Fibroblast of lung (primary cell): ENCODE measurements at regions not wholly inside any gene's neighbourhood (a gene's known extent, or its start where the extent isn't known, plus 50 kb on each side); places are given as distances from the start of the nearest gene placed in this dataset.

Experiments used
- DNase-seq, 2 donors: peaks; one replicate each; pipeline versions ENCODE4 v3.0.0 to v3.0.0-alpha.2; 2010; ENCODE audit warnings: low read depth in 2 of 2
- H2AFZ ChIP-seq: 2 replicates; pipeline ENCODE4 v1.5.1; 2012; ENCODE audit warnings: low read length, control low read depth, inconsistent platforms
- H3K27ac ChIP-seq: 2 replicates; pipeline ENCODE4 v1.5.1; 2011; ENCODE audit warnings: low read length, control low read depth; ENCODE audit not compliant: insufficient read depth
- H3K27me3 ChIP-seq: 2 replicates; pipeline ENCODE4 v1.5.1; 2011; ENCODE audit warnings: mild to moderate bottlenecking, low read length; ENCODE audit not compliant: control insufficient read depth, insufficient read depth
- H3K36me3 ChIP-seq: 2 replicates; pipeline ENCODE4 v1.5.1; 2011; ENCODE audit warnings: low read length; ENCODE audit not compliant: control insufficient read depth, insufficient read depth
- H3K4me1 ChIP-seq: 2 replicates; pipeline ENCODE4 v1.5.1; 2011; ENCODE audit warnings: low read length; ENCODE audit not compliant: control insufficient read depth, insufficient read depth; ENCODE audit errors: extremely low read depth
- H3K4me2 ChIP-seq: 2 replicates; pipeline ENCODE4 v1.5.1; 2011; ENCODE audit warnings: low read length, control low read depth; ENCODE audit not compliant: insufficient read depth; ENCODE audit errors: extremely low read depth
- H3K4me3 ChIP-seq, 4 experiments: fragments of 200-600 bp in 1 of 4; sonication (generic) in 1 of 4; replicated peaks in 1 of 4; 2 replicates each; pipeline ENCODE4 v1.5.1; 2011 to 2016; ENCODE audit warnings: low read length in 4 of 4, low read depth in 3 of 4, mild to moderate bottlenecking in 3 of 4, control low read depth in 2 of 4, inconsistent platforms in 1 of 4, mixed read lengths in 1 of 4; ENCODE audit not compliant: insufficient read depth in 1 of 4; ENCODE audit errors: control extremely low read depth in 1 of 4
- H3K79me2 ChIP-seq: 2 replicates; pipeline ENCODE4 v1.5.1; 2012; ENCODE audit warnings: mild to moderate bottlenecking, low read length, inconsistent platforms; ENCODE audit not compliant: control insufficient read depth, insufficient read depth
- H3K9ac ChIP-seq: 2 replicates; pipeline ENCODE4 v1.5.1; 2011; ENCODE audit warnings: mild to moderate bottlenecking, low read length, control low read depth; ENCODE audit not compliant: insufficient read depth
- H3K9me3 ChIP-seq: 2 replicates; pipeline ENCODE4 v1.5.1; 2012; ENCODE audit warnings: low read depth, low read length; ENCODE audit not compliant: control insufficient read depth, insufficient read depth
- H4K20me1 ChIP-seq: 2 replicates; pipeline ENCODE4 v1.5.1; 2011; ENCODE audit warnings: low read length; ENCODE audit not compliant: control insufficient read depth, insufficient read depth; ENCODE audit errors: extremely low read depth
- CTCF ChIP-seq, 2 donors: IDR thresholded peaks in 1 of 2; conservative IDR thresholded peaks in 1 of 2; 1 replicate in 1 of 2; 2 replicates in 1 of 2; pipeline ENCODE4 v1.5.1; 2011 to 2012; ENCODE audit warnings: low read length in 2 of 2, control low read depth in 1 of 2, inconsistent platforms in 1 of 2, low read depth in 1 of 2, mild to moderate bottlenecking in 1 of 2
- EZH2 ChIP-seq: IDR thresholded peaks from 2 replicates; pipeline ENCODE4 v1.5.1; 2012; ENCODE audit warnings: low read length, control low read depth, mild to moderate bottlenecking; ENCODE audit errors: missing control alignments

GRCh38 chr5:121719255-121719654, 132.4 kb upstream of the FTMT start:
- no peaks in the 10 kb centered on the region for H3K36me3 ChIP-seq
- H3K4me1 ChIP-seq = no peaks in the 10 kb centered on the region
- no peak overlapping the region for H3K4me2 ChIP-seq
- no peak overlapping the region for H3K4me3 ChIP-seq
- H3K27me3 ChIP-seq = no peaks in the 10 kb centered on the region
- DNase-seq = no peak
- no peak overlapping the region for H3K27ac ChIP-seq
- no peaks in the 10 kb centered on the region for H3K9me3 ChIP-seq
- TF ChIP-seq EZH2 = no peak
- TF ChIP-seq CTCF (conservative IDR thresholded peaks at IDR 0.05 in 1 of 2, IDR thresholded peaks at IDR 0.05 in 1 of 2; ENCODE audit: low read depth in 1 of 2, low read length in 2 of 2) = no peak
- no peak overlapping the region for H3K9ac ChIP-seq
- no peaks in the 10 kb centered on the region for H3K79me2 ChIP-seq
- H2AFZ ChIP-seq = no peak overlapping the region
- H4K20me1 ChIP-seq = no peaks in the 10 kb centered on the region

- Histone ChIP-seq H3K4me3 (no peak overlapping the region), H3K9ac (no peak overlapping the region), H4K20me1 (no peaks in the 10 kb centered on the region), H3K27ac (no peak overlapping the region), H3K79me2 (no peaks in the 10 kb centered on the region), H3K4me1 (no peaks in the 10 kb centered on the region), H3K9me3 (no peaks in the 10 kb centered on the region), H3K36me3 (no peaks in the 10 kb centered on the region), H2AFZ (no peak overlapping the region), H3K27me3 (no peaks in the 10 kb centered on the region), H3K4me2 (no peak overlapping the region)
- TF ChIP-seq CTCF (conservative IDR thresholded peaks at IDR 0.05 in 1 of 2, IDR thresholded peaks at IDR 0.05 in 1 of 2; ENCODE audit: low read depth in 1 of 2, low read length in 2 of 2) = no peak
- no peak for TF ChIP-seq EZH2
- DNase-seq = no peak
Measured at GRCh38 chr5:121725450-121725849, 126.2 kb upstream of the FTMT start.

- H3K9me3 ChIP-seq = no peaks in the 10 kb centered on the region
- no peak overlapping the region for H2AFZ ChIP-seq
- H3K27me3 ChIP-seq = no peaks in the 10 kb centered on the region
- H3K36me3 ChIP-seq = no peaks in the 10 kb centered on the region
- no peak overlapping the region for H3K27ac ChIP-seq
- no peak overlapping the region for H3K9ac ChIP-seq
- H4K20me1 ChIP-seq = no peaks in the 10 kb centered on the region
- H3K4me2 ChIP-seq = no peak overlapping the region
- H3K4me1 ChIP-seq = no peaks in the 10 kb centered on the region
- DNase-seq = no peak
- H3K79me2 ChIP-seq = no peaks in the 10 kb centered on the region
- no peak for TF ChIP-seq EZH2
- no peak for TF ChIP-seq CTCF (conservative IDR thresholded peaks at IDR 0.05 in 1 of 2, IDR thresholded peaks at IDR 0.05 in 1 of 2; ENCODE audit: low read depth in 1 of 2, low read length in 2 of 2)
- no peak overlapping the region for H3K4me3 ChIP-seq
Measured at GRCh38 chr5:121726991-121727390, 124.7 kb upstream of the FTMT start.
